Kidney (tissue), 13 donors: ENCODE measurements at regions not wholly inside any gene's neighbourhood (a gene's known extent, or its start where the extent isn't known, plus 50 kb on each side); places are given as distances from the start of the nearest gene placed in this dataset.

Source experiments
- DNase-seq, 5 donors: peaks; one replicate each; pipeline ENCODE4 v3.0.0-alpha.2; 2013 to 2020
- FAIRE-seq: peaks from 2 replicates; lab custom pipeline; 2012; peaks lifted over from hg19 to GRCh38; lab: Jason Lieb, UNC
- H3K27ac ChIP-seq, 2 donors: one replicate each; pipeline ENCODE4 v1.7.0; 2013; ENCODE audit warnings: low read depth in 2 of 2, low read length in 2 of 2, inconsistent platforms in 1 of 2
- H3K27me3 ChIP-seq: one replicate; pipeline ENCODE4 v1.7.1; 2013; ENCODE audit warnings: low read length, inconsistent platforms; ENCODE audit not compliant: control insufficient read depth, insufficient read depth
- H3K36me3 ChIP-seq, 3 donors: one replicate each; pipeline versions ENCODE4 v1.7.0 to v1.7.1; 2013; ENCODE audit warnings: low read length in 3 of 3, control low read depth in 1 of 3, inconsistent platforms in 1 of 3; ENCODE audit not compliant: insufficient read depth in 3 of 3, control insufficient read depth in 2 of 3
- H3K4me1 ChIP-seq, 3 donors: one replicate each; pipeline versions ENCODE4 v1.7.0 to v1.7.1; 2013; ENCODE audit warnings: low read length in 3 of 3, inconsistent platforms in 1 of 3, low read depth in 1 of 3; ENCODE audit not compliant: control insufficient read depth in 2 of 3, insufficient read depth in 2 of 3
- H3K4me3 ChIP-seq, 3 donors: one replicate each; pipeline versions ENCODE4 v1.7.0 to v1.8.1; 2013; ENCODE audit warnings: low read length in 3 of 3, control low read depth in 1 of 3, inconsistent platforms in 1 of 3
- H3K9ac ChIP-seq, 3 donors: one replicate each; pipeline versions ENCODE4 v1.7.0 to v1.7.1; 2013; ENCODE audit warnings: low read length in 3 of 3, control low read depth in 1 of 3, inconsistent platforms in 1 of 3
- H3K9me3 ChIP-seq, 3 donors: one replicate each; pipeline versions ENCODE4 v1.7.0 to v1.7.1; 2013; ENCODE audit warnings: low read length in 3 of 3, control low read depth in 1 of 3, inconsistent platforms in 1 of 3; ENCODE audit not compliant: control insufficient read depth in 2 of 3, insufficient read depth in 1 of 3
- intact Hi-C: fragments of 100-400 bp; cut with DNase I; formaldehyde crosslinking; loops from one replicate; pipeline ENCODE4 v1.11.1; 2022
- TF ChIP-seq, protein P1 (sequence below): IDR thresholded peaks from 3 replicates; pipeline ENCODE4 v1.5.1; 2012; ENCODE audit warnings: mild to moderate bottlenecking, moderate library complexity, borderline replicate concordance; ENCODE audit not compliant: insufficient read depth; ENCODE audit errors: extremely low read depth
- donor health status: control.
- donor health status: control.
- donor health status: control.
- donor health status: control.
- donor health status: control.
- donor health status: DM: yes; HTN: yes; CAD: no.
- donor health status: Normal renal cell carcinoma (clear cell type).

DNA sequence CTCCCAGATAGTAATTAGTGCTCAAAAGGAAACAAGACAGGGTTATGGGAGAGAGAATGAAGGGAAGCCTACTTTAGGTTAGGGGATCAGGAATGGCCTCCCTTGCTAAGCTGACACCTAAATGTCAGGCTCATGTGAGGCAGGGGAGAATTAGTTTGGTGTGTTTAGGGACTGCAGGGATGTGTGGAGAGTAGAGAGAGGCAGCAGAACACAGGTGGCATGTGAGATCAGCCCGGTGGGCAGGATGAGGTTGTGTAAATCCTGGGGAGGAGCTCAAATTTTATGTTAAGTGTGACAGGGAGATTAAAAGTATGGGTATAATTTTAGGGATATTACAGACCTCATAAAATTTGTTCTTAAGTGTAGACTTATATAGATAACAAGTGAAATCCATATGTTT, 56.2 kb upstream of the ZNF438 start:
- H3K27me3 ChIP-seq: no peaks in the 10 kb centered on the region
- intact Hi-C loops: no loop called here
- DNase-seq: no peak
- H3K4me1 ChIP-seq: peaks cover 0 to 3% (median 0%) of the 10 kb centered on the region in 3 donors
- H3K36me3 ChIP-seq: no peaks in the 10 kb centered on the region
- H3K27ac ChIP-seq: no peak overlapping the region
- H3K9me3 ChIP-seq: no peaks in the 10 kb centered on the region
- H3K4me3 ChIP-seq: no peak overlapping the region
- no peak for FAIRE-seq
- H3K9ac ChIP-seq: no peak overlapping the region
- TF ChIP-seq, protein P1, sequence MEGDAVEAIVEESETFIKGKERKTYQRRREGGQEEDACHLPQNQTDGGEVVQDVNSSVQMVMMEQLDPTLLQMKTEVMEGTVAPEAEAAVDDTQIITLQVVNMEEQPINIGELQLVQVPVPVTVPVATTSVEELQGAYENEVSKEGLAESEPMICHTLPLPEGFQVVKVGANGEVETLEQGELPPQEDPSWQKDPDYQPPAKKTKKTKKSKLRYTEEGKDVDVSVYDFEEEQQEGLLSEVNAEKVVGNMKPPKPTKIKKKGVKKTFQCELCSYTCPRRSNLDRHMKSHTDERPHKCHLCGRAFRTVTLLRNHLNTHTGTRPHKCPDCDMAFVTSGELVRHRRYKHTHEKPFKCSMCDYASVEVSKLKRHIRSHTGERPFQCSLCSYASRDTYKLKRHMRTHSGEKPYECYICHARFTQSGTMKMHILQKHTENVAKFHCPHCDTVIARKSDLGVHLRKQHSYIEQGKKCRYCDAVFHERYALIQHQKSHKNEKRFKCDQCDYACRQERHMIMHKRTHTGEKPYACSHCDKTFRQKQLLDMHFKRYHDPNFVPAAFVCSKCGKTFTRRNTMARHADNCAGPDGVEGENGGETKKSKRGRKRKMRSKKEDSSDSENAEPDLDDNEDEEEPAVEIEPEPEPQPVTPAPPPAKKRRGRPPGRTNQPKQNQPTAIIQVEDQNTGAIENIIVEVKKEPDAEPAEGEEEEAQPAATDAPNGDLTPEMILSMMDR: no peak

GRCh38 chr10:31090894-31091607, 59.4 kb upstream of the ZNF438 start:
- H3K9ac ChIP-seq: no peak overlapping the region

GRCh38 chr10:31095677-31096560, 64.3 kb upstream of the ZNF438 start:
- intact Hi-C loops: no loop called here
- H3K36me3 ChIP-seq: no peaks in the 10 kb centered on the region
- no peak overlapping the region for H3K9ac ChIP-seq
- no peaks in the 10 kb centered on the region for H3K27me3 ChIP-seq
- TF ChIP-seq, protein P1: no peak
- no peak for FAIRE-seq
- H3K9me3 ChIP-seq: no peaks in the 10 kb centered on the region
- DNase-seq: no peak
- peaks cover 0 to 7% (median 4%) of the 10 kb centered on the region in 3 donors for H3K4me1 ChIP-seq
- H3K27ac ChIP-seq: no peak overlapping the region
- H3K4me3 ChIP-seq: no peak overlapping the region

More at GRCh38 chr10:31090894-31091607, 59.4 kb upstream of the ZNF438 start:
- DNase-seq (no peak), FAIRE-seq (no peak)
- Histone ChIP-seq H3K4me1 (no peaks in the 10 kb centered on the region), H3K9me3 (no peaks in the 10 kb centered on the region), H3K36me3 (no peaks in the 10 kb centered on the region), H3K27me3 (no peaks in the 10 kb centered on the region), H3K4me3 (no peak overlapping the region), H3K27ac (no peak overlapping the region)
- TF ChIP-seq, protein P1: no peak
- intact Hi-C loops: no loop called here
